ENCODE measurements at regions not wholly inside any gene's neighbourhood (a gene's known extent, or its start where the extent isn't known, plus 50 kb on each side); places are given as distances from the start of the nearest gene placed in this dataset.

DNA sequence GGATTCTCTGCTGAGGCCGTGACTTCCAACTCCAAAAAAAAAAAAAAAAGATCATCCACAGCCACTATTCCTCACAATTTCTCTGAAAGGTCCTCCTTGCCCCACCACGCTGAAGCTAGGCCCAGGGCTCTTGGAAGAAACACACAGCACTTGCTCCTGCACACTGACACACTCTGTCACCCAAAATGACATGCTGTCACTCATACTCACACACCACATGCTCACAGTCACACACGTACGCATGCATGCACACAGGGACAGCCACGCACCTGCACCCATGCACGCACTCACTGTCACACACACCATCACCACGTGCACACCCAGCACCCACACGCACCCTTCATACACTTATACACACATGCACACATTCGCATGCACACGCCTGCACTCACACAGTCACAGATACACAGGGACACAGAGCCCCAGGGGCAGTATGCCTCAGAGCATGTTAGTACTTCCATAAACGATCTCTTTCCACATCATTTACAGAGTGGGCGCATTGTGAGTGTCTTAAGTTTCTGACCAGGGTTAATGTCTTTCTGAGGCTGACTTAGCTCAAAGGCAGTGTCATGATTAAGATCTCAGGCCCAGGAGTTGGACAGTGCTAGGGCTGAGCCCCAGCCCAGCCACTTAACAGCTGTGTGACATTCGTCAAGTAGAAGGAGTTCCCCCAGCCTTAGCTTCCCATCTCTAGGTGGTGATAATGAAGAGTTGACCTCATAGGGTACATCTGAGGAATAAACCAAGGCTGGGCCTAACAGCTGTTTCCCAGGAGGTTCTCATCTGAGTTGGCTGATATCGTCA is 93.4 kb downstream of the GLI2 start:
- no peak for DNase-seq (ENCODE audit: low read depth in 2 of 2)

GRCh38 chr2:120829633-120830025 is 94.0 kb downstream of the GLI2 start:
- no peak for DNase-seq (ENCODE audit: low read depth in 2 of 2)

- DNase-seq (ENCODE audit: low read depth in 2 of 2) = no peak
Observed at GRCh38 chr2:120830096-120830830, 94.6 kb downstream of the GLI2 start.

DNA sequence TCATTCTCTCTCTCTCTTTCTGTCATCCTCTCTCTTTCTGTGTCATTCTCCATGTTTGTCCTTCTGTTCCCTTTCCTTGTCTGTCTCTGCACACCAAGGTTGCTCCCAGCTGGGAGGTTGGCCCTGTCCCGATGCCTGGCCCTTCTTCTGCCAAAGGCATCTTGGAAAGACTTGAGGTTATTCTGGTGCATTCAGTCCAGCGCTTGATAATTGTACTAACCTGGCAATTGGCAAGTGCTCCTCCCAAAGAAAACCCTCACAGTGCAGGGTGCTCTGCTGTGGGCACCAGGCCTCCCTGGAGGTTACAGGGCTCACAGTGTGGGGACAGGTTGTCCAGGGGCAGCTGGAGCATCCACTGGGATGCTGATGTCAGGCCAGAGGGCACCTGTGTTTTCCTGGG is 95.4 kb downstream of the GLI2 start:
- DNase-seq (ENCODE audit: low read depth in 2 of 2) = no peak

- no peak for DNase-seq (ENCODE audit: low read depth in 2 of 2)
Observed at GRCh38 chr2:120831891-120832290, 96.2 kb downstream of the GLI2 start.

DNA sequence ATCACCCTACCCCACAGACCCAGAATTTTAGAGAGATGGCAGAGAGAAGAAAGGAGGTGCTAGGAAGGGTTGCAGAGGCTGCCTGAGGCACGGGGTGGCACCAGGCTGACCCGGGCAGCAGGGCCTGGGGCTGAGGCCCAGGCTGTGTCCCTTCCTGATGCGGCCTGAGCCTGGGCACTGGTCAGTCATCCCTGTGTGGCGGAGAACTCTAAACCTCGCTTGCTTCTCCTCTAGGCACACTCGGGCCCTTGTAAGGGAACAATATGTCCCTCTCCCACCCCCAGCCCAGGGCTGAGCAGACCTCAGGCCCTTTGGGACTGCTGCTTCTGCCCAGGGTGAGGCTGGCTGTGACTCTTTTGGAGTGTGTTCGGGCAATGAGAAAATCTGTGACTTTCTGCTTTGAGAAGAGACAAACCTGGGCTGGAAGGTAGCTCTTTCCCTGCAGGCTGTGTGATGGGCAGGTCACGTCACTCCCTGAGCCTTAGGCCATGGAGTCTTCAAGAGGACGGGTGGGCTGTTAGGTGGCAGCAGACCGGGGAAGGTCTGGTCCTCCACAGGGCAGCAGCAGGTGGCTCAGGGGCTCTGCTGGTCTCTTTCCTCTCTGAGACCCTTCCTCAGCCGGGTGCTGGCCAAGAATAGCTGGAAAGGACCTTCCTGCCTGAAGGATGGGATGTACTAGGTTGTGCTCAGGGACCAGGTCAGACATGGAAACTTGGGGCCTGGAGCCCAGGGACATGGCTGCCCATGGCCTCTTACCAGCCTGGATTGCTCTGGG is 96.8 kb downstream of the GLI2 start:
- no peak for DNase-seq (ENCODE audit: low read depth in 2 of 2)

DNA sequence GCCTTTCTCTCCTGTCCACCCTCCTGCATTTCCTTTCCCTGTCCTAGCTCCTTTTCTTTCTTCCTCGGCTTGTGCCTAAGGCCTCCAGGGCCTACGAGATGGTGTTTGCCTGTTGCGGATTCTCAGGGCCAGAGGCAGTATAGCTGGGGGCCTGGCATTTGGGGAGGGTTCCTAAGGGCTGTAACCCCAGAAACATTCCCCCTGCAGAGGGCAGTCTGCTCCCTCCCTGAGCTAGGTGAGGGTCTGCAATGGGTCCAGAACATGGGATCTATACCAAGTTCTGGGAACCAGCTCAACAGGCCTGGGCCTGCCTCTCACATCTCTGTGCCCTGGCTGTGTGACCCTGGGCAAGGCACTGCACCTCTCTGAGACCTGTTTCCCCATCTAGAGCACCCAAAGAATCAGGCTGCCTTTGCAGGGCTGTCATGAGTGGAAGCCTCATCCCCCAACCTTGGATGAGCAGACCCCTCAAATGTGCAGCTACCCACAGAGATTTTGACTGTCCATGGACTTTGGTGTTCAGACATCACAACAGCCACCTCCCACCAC is 97.5 kb downstream of the GLI2 start:
- DNase-seq (ENCODE audit: low read depth in 2 of 2) = no peak

DNA sequence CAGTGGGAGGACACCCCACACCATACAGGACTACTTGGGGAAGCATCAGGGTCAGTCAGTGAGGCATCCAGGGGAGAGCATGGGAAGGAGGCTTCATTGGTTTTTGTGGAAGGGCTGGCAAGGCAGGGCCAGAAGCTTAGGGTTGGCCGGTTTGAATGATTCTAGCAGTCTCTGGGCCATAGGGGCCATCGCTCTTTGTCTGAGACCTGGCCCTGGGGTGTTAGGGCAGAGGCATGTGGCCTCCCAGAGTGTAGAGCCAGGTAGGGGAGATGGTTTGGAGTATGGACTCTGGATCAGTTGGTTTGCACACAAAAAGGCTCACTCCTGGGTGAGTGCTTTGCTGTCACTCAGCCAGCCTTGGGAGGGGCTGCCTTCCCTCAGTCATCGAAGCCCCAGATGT is 98.5 kb downstream of the GLI2 start:
- DNase-seq (ENCODE audit: low read depth in 2 of 2) = no peak

- no peak for DNase-seq (ENCODE audit: low read depth in 2 of 2)
Observed at GRCh38 chr2:120836281-120836680, 100.6 kb downstream of the GLI2 start.

DNA sequence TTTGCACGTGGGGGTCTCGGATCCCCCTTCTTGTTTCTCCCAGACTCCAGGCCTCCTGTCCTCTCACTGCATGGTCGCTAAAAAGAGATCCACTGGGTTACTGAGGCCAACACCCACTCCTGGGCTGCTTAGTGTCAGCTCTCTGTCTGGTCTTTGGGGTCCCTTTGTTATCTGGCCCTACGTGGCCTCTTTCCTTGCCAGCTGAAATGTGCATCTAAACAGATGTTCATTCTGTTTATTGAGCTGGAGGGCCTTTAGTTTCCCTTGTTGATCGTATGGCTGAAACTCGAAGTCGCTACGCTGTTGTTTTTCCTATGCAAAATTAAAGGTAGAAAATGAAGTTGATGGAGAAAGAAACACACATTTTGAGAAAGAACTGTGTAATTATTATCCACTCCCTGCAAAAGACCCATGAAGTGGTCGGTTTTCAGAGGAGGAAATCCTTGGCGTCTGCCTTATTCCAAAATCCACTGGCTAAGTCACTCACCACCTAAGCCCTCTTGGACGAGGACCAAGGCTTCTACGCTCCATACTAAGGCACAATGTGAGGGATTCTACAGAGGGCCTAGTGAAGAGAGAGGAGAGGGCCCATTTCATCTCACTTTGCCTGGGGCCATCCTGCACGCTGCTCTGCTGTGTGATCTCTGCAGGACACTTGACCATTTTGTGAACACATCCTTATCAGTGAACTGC is 105.3 kb downstream of the GLI2 start:
- no peak for DNase-seq (ENCODE audit: low read depth in 2 of 2)

- no peak for DNase-seq (ENCODE audit: low read depth in 2 of 2)
Observed at GRCh38 chr2:120842456-120843439, 107.1 kb downstream of the GLI2 start.

- no peak for DNase-seq (ENCODE audit: low read depth in 2 of 2)
Observed at GRCh38 chr2:120844070-120844738, 108.5 kb downstream of the GLI2 start.

DNA sequence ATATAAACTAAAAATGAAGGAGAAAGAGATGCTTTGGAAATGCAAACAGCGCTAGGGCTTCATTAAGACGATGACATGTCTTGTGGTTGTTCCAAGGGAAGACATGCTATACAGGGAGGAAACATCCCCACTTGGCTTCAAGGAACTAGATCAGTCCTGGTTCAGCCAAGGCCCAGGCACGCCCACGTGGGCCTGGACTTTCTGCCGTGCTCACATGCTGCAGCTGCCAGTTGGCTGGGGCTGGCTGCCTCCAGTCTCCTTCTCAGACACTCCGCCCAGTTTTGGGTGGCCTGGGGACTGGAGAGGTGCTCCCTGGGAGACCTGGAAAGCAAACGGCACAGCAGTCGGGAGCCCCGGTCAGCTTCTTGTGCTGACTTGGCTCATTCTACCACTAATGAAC is 109.6 kb downstream of the GLI2 start:
- DNase-seq (ENCODE audit: low read depth in 2 of 2) = no peak

DNA sequence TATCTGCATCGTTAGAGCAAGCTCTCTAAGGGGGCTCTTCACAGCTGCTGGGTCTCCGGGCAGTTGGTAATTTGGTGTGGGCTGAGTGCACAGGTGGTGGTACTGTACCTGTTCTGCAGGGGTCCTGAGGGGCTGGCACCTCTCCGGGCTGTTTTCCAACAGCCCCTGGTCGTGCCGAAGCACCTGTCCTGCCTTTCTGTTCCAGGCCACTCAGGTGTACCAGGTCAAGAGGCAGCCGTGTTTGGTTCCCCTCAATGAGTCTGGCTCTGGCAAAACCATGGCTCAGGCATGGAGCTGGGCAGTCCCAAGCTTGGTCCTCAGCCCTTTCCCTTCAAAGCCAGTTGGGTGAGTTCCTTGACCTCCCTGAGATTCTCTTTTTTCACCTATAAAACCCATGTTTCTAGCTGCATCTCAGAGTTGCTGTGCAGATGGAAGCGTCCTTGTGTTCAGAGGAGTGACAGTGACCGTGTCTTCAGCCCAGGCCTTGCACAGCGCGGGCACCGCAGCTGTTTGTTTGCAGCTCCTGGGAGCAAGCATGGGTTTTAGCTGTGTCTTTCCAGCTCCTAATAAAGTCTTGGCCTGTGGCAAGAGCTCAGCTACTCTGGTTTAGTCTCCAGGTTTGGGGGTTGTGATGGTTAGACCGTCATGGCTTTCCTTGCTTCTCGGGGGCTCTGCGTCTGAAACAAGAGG is 110.9 kb downstream of the GLI2 start:
- no peak for DNase-seq (ENCODE audit: low read depth in 2 of 2)

- DNase-seq (ENCODE audit: low read depth in 2 of 2) = no peak
Observed at GRCh38 chr2:120847700-120848321, 112.1 kb downstream of the GLI2 start.

- DNase-seq (ENCODE audit: low read depth in 2 of 2) = no peak
Observed at GRCh38 chr2:120849278-120849677, 113.6 kb downstream of the GLI2 start.

- no peak for DNase-seq (ENCODE audit: low read depth in 2 of 2)
Observed at GRCh38 chr2:120850551-120850950, 114.9 kb downstream of the GLI2 start.

- no peak for DNase-seq (ENCODE audit: low read depth in 2 of 2)
Observed at GRCh38 chr2:120851116-120851773, 115.6 kb downstream of the GLI2 start.
